Mononuclear cell (primary cell): ENCODE measurements at regions not wholly inside any gene's neighbourhood (a gene's known extent, or its start where the extent isn't known, plus 50 kb on each side); places are given as distances from the start of the nearest gene placed in this dataset.
"Not testable (repeated sequence)": the region's sequence is repeated elsewhere in the genome, so short reads cannot be mapped to it uniquely, and the experiment has no call there.

Experiments
- H3K27me3 ChIP-seq: 2 replicates; pipeline ENCODE4 v1.6.0; 2011; ENCODE audit warnings: low read length, control low read depth; ENCODE audit not compliant: insufficient read depth
- H3K4me1 ChIP-seq: 2 replicates; pipeline ENCODE4 v1.5.1; 2011; ENCODE audit warnings: mild to moderate bottlenecking, low read length, control low read depth; ENCODE audit not compliant: insufficient read depth
- H3K4me3 ChIP-seq: 2 replicates; pipeline ENCODE4 v1.5.1; 2011; ENCODE audit warnings: mild to moderate bottlenecking, low read length, moderate library complexity
- H3K9me3 ChIP-seq: 2 replicates; pipeline ENCODE4 v1.5.1; 2011; ENCODE audit warnings: low read depth, mild to moderate bottlenecking, control low read depth, low read length

DNA sequence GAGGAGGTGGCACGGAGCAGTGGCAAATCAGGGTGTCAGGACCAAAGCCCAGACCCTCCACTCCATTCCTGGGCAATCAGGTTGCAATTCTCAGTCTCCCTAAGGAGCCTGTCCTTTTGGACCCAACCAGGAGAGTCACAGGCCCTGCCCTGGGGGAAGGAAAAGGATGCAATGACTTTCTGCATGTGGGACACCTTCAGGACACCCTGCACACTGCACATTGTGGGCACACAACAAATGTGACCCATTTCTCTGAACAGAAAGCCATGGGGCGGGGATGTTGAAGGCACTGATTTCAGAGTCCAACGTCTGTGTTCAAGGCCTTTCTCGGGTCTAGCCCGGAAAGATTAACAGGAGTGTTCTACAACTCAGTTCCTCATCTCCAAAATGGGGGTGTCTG, 286.2 kb upstream of the FOXF1 start:
- Histone ChIP-seq H3K9me3 (no peaks in the 10 kb centered on the region), H3K27me3 (no peaks in the 10 kb centered on the region), H3K4me1 (no peaks in the 10 kb centered on the region), H3K4me3 (no peak overlapping the region)

GRCh38 chr16:86224629-86225028, 285.7 kb upstream of the FOXF1 start:
- Histone ChIP-seq H3K4me3 (no peak overlapping the region), H3K27me3 (no peaks in the 10 kb centered on the region), H3K9me3 (no peaks in the 10 kb centered on the region), H3K4me1 (no peaks in the 10 kb centered on the region)

DNA sequence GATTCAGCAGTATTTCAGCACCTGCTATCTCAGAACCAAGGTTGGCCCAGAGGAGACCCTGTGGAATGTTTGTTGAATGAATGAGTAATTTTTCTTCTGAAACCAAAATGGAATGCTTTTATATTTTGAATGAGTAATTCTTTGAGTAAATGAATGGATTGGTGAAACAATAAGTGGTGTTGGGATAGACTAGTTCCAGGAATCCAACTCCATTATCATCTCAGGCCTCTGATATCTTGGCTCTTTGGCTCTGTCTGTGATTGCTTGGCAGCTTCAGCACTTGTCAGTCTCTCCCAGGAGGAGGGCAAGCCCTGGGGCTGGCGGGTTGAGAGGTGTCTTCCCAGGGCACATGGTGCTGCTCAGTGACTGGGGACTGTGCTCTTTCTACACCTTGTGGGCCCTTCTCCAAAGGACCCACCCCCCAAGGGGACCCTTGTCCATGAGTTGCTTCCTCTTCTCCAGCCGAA, 284.4 kb upstream of the FOXF1 start:
- Histone ChIP-seq H3K9me3 (no peaks in the 10 kb centered on the region), H3K4me1 (no peaks in the 10 kb centered on the region), H3K27me3 (no peaks in the 10 kb centered on the region), H3K4me3 (no peak overlapping the region)

DNA sequence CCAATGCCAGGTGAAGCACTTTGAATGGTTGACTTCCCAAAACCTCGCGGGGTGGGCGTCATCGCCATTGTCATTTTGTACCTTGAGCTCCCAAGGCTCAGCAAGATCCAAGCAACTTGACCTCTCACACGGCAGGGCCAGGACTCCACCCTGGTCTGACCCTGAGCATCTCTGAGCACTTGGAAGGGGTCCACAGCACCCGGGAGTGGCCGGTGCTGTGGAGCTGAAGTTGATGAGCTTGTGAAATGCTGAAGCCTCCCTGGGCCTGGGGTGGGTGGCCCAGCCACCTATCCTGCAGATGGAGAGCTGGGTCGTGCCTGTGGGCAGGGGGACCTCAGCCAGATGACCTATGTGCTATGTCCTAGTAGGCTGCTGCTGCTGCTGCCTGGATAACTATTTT, 283.3 kb upstream of the FOXF1 start:
- H3K4me3 ChIP-seq, result no peak overlapping the region
- H3K27me3 ChIP-seq, result no peaks in the 10 kb centered on the region
- H3K9me3 ChIP-seq, result no peaks in the 10 kb centered on the region
- no peaks in the 10 kb centered on the region for H3K4me1 ChIP-seq

- no peaks in the 10 kb centered on the region for H3K4me1 ChIP-seq
- H3K9me3 ChIP-seq, result no peaks in the 10 kb centered on the region
- H3K27me3 ChIP-seq, result no peaks in the 10 kb centered on the region
- no peak overlapping the region for H3K4me3 ChIP-seq
Measured at GRCh38 chr16:86227801-86228200, 282.5 kb upstream of the FOXF1 start.

GRCh38 chr16:86228713-86229112, 281.6 kb upstream of the FOXF1 start:
- Histone ChIP-seq H3K4me1 (no peaks in the 10 kb centered on the region), H3K27me3 (no peaks in the 10 kb centered on the region), H3K4me3 (no peak overlapping the region), H3K9me3 (no peaks in the 10 kb centered on the region)

DNA sequence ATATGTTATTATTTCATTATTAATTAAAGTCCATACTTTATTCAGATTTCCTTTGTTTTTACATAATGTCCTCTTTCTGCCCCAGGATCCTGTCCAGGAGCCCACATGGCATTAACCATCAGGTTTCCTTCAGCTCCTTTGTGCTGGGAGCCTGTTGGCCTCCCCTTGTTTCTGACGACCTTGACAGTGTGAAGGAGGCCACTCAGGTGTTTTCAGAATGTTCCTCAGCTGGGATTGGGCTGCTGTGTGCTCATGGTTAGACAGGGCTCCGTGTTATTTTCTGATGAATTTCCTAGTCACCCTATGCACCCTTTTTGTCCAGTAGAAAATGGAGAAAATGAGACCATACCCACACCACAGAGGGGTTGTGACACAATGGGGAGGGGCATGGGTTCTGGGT, 281.0 kb upstream of the FOXF1 start:
- Histone ChIP-seq H3K4me3 (no peak overlapping the region), H3K27me3 (no peaks in the 10 kb centered on the region), H3K9me3 (no peaks in the 10 kb centered on the region), H3K4me1 (no peaks in the 10 kb centered on the region)

DNA sequence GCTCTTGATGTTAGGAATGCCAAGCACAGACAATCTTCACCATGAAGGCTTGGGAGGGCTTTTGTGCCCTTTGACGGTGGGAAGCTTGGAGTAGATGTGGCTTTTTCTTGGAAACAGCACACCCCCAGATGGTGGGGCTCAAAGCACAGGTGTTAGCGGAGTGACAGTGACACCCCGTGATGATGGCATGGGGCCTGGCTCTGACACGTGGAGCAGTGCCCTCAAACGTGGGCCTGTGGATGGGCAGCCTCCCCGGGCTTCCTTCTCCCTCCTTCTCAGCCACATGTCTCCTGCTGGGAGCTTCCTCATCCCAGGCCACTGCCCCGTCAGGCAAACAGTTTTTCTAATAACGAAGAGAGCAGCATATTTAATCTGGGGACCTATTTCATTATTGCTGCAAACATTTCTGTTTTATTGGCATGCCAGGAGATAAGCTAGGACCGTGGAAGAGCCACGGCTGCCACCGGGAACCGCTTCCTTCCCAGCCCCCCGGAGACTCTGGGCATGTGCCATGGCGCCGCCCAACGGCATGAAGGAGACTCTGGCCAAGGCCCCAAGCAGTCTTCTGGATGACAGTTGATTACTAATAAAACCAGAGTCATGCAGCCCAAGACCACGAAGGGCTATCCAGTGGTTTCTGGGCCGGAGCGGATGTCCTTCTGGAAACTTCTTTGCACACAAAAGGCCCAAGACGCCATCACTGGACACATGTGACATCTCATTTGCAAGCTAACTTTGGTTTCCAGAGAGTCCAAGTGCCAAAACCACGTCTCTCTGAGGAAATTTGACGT, 280.3 kb upstream of the FOXF1 start:
- Histone ChIP-seq H3K4me3 (no peak overlapping the region), H3K9me3 (no peaks in the 10 kb centered on the region), H3K4me1 (no peaks in the 10 kb centered on the region), H3K27me3 (no peaks in the 10 kb centered on the region)

DNA sequence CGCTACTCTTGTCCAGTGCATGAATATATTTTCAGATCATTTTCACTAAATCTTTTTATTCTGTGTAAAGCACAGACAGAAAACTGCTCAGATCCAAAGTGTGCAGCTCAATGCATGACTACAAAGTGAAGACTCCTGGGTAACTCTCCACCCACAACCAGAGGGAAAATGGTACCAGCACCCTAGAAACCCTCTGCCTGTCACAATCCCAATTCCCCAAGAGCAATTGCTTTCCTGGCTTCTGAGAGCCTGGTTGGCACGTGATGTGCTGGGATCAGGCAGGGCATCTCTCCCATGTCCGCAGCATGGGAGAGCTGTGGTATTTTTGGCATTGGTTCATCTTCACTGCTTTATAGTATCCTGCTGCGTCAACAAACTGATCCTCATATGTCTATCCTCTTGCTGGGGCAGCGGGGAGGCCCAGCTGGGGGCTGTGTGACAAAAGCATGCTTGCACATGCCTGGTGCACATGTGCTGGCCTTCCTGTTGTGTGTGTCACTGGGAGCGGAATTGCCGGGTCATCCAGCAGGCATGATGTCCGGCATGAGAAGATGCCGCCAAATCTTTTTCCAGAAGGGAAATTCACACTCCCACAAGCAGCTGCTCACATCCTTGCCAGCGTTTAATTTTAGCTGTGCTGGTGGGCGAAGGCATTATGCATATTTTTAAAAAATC, 278.9 kb upstream of the FOXF1 start:
- no peak overlapping the region for H3K4me3 ChIP-seq
- no peaks in the 10 kb centered on the region for H3K9me3 ChIP-seq
- H3K4me1 ChIP-seq, result no peaks in the 10 kb centered on the region
- no peaks in the 10 kb centered on the region for H3K27me3 ChIP-seq

GRCh38 chr16:86231996-86232350, 278.4 kb upstream of the FOXF1 start:
- Histone ChIP-seq H3K4me3 (no peak overlapping the region), H3K4me1 (no peaks in the 10 kb centered on the region), H3K9me3 (no peaks in the 10 kb centered on the region), H3K27me3 (no peaks in the 10 kb centered on the region)

DNA sequence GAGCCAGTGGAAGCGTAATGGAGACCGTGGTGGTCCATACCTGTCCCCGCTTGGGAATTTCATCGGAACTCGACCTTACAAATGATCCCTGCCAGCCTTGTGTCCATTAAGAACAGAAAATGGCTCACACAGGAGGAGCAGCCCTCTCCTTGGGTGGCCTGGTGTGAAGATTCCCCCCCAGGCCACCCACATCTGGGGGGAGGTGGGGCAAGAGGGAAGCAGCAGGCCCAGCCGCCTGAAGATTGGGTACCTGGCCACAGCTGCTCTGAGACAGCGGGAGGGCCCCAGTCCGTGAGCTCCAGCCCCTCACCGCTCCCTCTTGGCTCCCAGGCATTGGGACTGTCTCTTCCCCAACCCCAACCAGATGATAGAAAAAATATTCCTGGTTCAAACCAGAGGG, 277.8 kb upstream of the FOXF1 start:
- Histone ChIP-seq H3K4me3 (no peak overlapping the region), H3K27me3 (no peaks in the 10 kb centered on the region), H3K9me3 (no peaks in the 10 kb centered on the region), H3K4me1 (no peaks in the 10 kb centered on the region)

DNA sequence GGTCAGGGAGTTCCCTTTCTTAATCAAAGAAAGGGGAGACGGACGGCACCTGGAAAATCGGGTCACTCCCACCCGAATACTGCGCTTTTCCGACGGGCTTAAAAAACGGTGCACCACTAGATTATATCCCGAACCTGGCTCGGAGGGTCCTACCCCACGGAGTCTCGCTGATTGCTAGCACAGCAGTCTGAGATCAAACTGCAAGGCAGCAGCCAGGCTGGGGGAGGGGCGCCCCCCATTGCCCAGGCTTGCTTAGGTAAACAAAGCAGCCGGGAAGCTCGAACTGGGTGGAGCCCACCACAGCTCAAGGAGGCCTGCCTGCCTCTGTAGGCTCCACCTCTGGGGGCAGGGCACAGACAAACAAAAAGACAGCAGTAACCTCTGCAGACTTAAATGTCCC, 276.8 kb upstream of the FOXF1 start:
- H3K4me3 ChIP-seq, H3K4me1 ChIP-seq: not testable (repeated sequence)

GRCh38 chr16:86239381-86239780, 270.9 kb upstream of the FOXF1 start:
- H3K27me3 ChIP-seq, result peaks cover 15% of the 10 kb centered on the region
- no peaks in the 10 kb centered on the region for H3K4me1 ChIP-seq
- no peaks in the 10 kb centered on the region for H3K9me3 ChIP-seq
- no peak overlapping the region for H3K4me3 ChIP-seq

More for the DNA sequence above, 276.8 kb upstream of the FOXF1 start:
- not testable (repeated sequence) for H3K9me3 ChIP-seq, H3K27me3 ChIP-seq

- no peaks in the 10 kb centered on the region for H3K4me1 ChIP-seq
- peaks cover 15% of the 10 kb centered on the region for H3K27me3 ChIP-seq
- no peak overlapping the region for H3K4me3 ChIP-seq
- H3K9me3 ChIP-seq, result no peaks in the 10 kb centered on the region
Measured at GRCh38 chr16:86240716-86241363, 269.5 kb upstream of the FOXF1 start.

GRCh38 chr16:86241681-86242080, 268.6 kb upstream of the FOXF1 start:
- H3K4me1 ChIP-seq, result no peaks in the 10 kb centered on the region
- peaks cover 15% of the 10 kb centered on the region for H3K27me3 ChIP-seq

More at GRCh38 chr16:86241681-86242080, 268.6 kb upstream of the FOXF1 start:
- Histone ChIP-seq H3K4me3 (no peak overlapping the region), H3K9me3 (no peaks in the 10 kb centered on the region)
